ENCODE measurements at regions not wholly inside any gene's neighbourhood (a gene's known extent, or its start where the extent isn't known, plus 50 kb on each side); places are given as distances from the start of the nearest gene placed in this dataset.

- TF ChIP-seq CTCF (IDR thresholded peaks at IDR 0.05) (no peak), TP53 (CRISPR knock-in tag; IDR thresholded peaks at IDR 0.05) (no peak), RORB (CRISPR knock-in tag; IDR thresholded peaks at IDR 0.05) (no peak), NR1H2 (CRISPR knock-in tag; IDR thresholded peaks at IDR 0.05) (no peak), JUN (CRISPR knock-in tag; IDR thresholded peaks at IDR 0.05) (no peak), ZNF416 (CRISPR knock-in tag; IDR thresholded peaks at IDR 0.05) (no peak), MYBL2 (CRISPR knock-in tag; IDR thresholded peaks at IDR 0.05) (no peak), ZNF532 (CRISPR knock-in tag; IDR thresholded peaks at IDR 0.05; ENCODE audit: borderline replicate concordance) (no peak), ATF3 (CRISPR knock-in tag; conservative IDR thresholded peaks at IDR 0.05) (no peak), ETV6 (CRISPR knock-in tag; IDR thresholded peaks at IDR 0.05) (no peak), ZNF423 (CRISPR knock-in tag; IDR thresholded peaks at IDR 0.05) (no peak), FOXP1 (CRISPR knock-in tag; IDR thresholded peaks at IDR 0.05; ENCODE audit: borderline replicate concordance) (no peak), TEAD4 (CRISPR knock-in tag; IDR thresholded peaks at IDR 0.05) (no peak)
These were observed 469.0 kb downstream of the SLC4A3 start for GRCh38 chr2:220096406-220096805.

Measured in WTC11 (cell line).